22Rv1 (cell line): ENCODE measurements at regions not wholly inside any gene's neighbourhood (a gene's known extent, or its start where the extent isn't known, plus 50 kb on each side); places are given as distances from the start of the nearest gene placed in this dataset.

Experiments used
- ZFX ChIP-seq: fragments of 450-650 bp; IDR thresholded peaks from 2 replicates; pipeline ENCODE4 v1.6.1; 2017; ENCODE audit warnings: antibody characterized with exemption, borderline replicate concordance
- TF ChIP-seq, protein P1 (sequence below): fragments of 450-650 bp; IDR thresholded peaks from 2 replicates; pipeline ENCODE4 v1.5.1; 2017; ENCODE audit warnings: mild to moderate bottlenecking

DNA sequence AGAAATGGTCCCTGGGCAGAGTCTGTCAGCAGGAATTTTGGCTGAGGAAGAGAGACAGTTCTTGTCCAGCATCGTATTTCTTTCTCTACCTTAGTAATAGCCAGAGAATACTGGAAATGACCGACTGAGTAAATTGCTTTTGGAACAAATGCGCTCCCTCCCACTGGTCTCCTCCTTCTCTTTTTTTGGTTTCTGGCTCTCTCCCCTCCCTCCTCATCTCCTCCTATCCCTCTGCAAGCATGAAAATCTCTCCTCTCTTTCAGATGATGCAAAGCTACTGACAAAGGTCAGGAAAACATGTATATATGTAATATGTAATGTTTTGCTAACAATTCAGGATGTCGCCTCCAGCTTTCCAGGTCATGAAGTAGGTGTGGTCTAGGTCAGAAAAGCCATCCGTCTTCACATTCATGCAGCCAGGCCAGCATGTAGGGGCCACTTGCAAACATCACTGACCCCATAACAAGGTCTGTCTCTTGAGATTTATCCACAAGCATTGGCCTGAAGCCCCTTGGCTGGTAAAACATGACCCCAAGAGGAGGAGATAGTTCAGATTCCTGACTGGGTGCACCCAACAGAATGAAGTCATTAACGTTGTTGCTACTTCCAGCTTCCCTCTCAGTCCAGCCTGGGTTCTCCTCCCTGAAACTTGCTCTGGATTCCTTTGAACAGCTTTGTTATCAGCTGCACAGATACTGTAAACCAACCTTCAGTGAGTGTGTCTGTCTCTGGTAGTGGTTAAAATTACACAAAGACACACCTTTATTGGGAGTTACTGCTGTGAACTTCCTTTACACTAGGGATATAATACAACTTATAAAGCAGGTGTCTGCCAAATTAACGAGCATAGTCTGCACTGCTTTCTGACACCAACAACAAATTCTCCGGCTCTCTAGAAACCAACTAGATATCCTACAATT lies 864.4 kb upstream of the KLHL29 start:
- TF ChIP-seq, protein P1, sequence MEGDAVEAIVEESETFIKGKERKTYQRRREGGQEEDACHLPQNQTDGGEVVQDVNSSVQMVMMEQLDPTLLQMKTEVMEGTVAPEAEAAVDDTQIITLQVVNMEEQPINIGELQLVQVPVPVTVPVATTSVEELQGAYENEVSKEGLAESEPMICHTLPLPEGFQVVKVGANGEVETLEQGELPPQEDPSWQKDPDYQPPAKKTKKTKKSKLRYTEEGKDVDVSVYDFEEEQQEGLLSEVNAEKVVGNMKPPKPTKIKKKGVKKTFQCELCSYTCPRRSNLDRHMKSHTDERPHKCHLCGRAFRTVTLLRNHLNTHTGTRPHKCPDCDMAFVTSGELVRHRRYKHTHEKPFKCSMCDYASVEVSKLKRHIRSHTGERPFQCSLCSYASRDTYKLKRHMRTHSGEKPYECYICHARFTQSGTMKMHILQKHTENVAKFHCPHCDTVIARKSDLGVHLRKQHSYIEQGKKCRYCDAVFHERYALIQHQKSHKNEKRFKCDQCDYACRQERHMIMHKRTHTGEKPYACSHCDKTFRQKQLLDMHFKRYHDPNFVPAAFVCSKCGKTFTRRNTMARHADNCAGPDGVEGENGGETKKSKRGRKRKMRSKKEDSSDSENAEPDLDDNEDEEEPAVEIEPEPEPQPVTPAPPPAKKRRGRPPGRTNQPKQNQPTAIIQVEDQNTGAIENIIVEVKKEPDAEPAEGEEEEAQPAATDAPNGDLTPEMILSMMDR = no peak
- TF ChIP-seq ZFX = no peak
